ENCODE measurements at regions not wholly inside any gene's neighbourhood (a gene's known extent, or its start where the extent isn't known, plus 50 kb on each side); places are given as distances from the start of the nearest gene placed in this dataset.

DNA sequence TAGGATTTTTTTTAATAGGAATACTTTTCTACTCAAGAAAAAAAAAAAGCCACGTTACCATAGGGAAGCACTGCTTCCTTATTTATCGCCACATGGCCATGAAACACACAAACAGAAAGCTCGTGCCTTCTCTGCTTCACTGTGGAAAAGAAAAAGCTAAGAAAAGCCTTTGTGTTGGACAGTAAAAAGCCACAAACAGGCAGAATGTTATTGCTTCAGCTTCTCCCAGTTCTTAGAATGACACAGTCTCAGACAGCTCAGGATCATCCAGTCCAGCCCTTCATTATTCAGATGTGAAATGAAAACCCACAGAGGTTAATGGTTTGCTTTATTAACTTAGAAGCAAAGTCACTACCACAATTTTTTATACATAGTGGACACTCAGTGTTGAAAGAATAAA, 181.6 kb upstream of the NOCT start:
- Mint-ChIP-seq H3K27me3 (ENCODE audit: unreplicated experiment) (peaks cover 12% of the 10 kb centered on the region), H3K9me3 (ENCODE audit: low read depth, unreplicated experiment) (no peaks in the 10 kb centered on the region), H3K4me3 (ENCODE audit: low read depth, unreplicated experiment) (no peak overlapping the region), H3K27ac (ENCODE audit: unreplicated experiment) (no peak overlapping the region), H3K36me3 (ENCODE audit: insufficient read depth, unreplicated experiment) (no peaks in the 10 kb centered on the region), H3K4me1 (ENCODE audit: low read depth, unreplicated experiment) (peaks cover 11% of the 10 kb centered on the region)
- CTCF ChIA-PET = no interaction called here
- no TSS peak for BruUV-seq (replicated peaks)
- DNase-seq = no peak
- no peak for TF ChIP-seq CTCF (IDR thresholded peaks at IDR 0.05; ENCODE audit: unreplicated experiment)
- intact Hi-C loops (cut with micrococcal nuclease; ENCODE audit: unreplicated experiment) = no loop called here

DNA sequence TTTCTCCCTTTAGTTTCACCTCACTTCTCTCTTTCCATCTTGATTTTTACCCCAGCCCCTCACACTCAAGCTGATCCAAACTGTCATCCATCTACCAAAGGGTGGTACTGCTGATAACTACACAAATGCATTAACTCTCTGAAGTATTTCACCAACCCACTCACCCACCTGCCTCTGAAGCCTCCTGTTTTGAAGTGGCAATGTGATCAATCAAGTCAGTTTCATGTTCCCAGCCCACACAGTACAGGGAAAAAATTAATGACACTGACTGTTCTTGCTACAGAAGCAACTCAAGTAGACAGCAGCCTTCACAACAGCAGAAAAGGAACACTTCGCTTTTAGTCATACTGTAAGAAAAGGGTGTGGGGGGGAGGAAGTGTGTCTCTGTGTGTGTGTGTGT, 183.0 kb upstream of the NOCT start:
- no peaks in the 10 kb centered on the region for H3K27me3 Mint-ChIP-seq (ENCODE audit: unreplicated experiment)
- TF ChIP-seq CTCF (IDR thresholded peaks at IDR 0.05; ENCODE audit: unreplicated experiment) = no peak
- H3K27ac Mint-ChIP-seq (ENCODE audit: unreplicated experiment) = no peak overlapping the region
- H3K9me3 Mint-ChIP-seq (ENCODE audit: low read depth, unreplicated experiment) = no peaks in the 10 kb centered on the region
- BruUV-seq (replicated peaks) = no TSS peak
- DNase-seq = no peak
- CTCF ChIA-PET = interaction anchor here (0.7 kb wide), 1 partner anchor 14 kb away, joined by 4 read pairs; no protein-coding TSS in a partner anchor
- no peaks in the 10 kb centered on the region for H3K36me3 Mint-ChIP-seq (ENCODE audit: insufficient read depth, unreplicated experiment)
- H3K4me1 Mint-ChIP-seq (ENCODE audit: low read depth, unreplicated experiment) = peaks cover 11% of the 10 kb centered on the region
- intact Hi-C loops (cut with micrococcal nuclease; ENCODE audit: unreplicated experiment) = no loop called here
- no peak overlapping the region for H3K4me3 Mint-ChIP-seq (ENCODE audit: low read depth, unreplicated experiment)

- intact Hi-C loops (cut with micrococcal nuclease; ENCODE audit: unreplicated experiment) = no loop called here
- DNase-seq = no peak
- Mint-ChIP-seq H3K4me1 (ENCODE audit: low read depth, unreplicated experiment) (peaks cover 11% of the 10 kb centered on the region), H3K4me3 (ENCODE audit: low read depth, unreplicated experiment) (no peak overlapping the region), H3K27me3 (ENCODE audit: unreplicated experiment) (no peaks in the 10 kb centered on the region), H3K36me3 (ENCODE audit: insufficient read depth, unreplicated experiment) (no peaks in the 10 kb centered on the region), H3K9me3 (ENCODE audit: low read depth, unreplicated experiment) (no peaks in the 10 kb centered on the region), H3K27ac (ENCODE audit: unreplicated experiment) (no peak overlapping the region)
- BruUV-seq (replicated peaks) = no TSS peak
- CTCF ChIA-PET = no interaction called here
- no peak for TF ChIP-seq CTCF (IDR thresholded peaks at IDR 0.05; ENCODE audit: unreplicated experiment)
Observed at GRCh38 chr4:138831948-138832347, 183.6 kb upstream of the NOCT start.

DNA sequence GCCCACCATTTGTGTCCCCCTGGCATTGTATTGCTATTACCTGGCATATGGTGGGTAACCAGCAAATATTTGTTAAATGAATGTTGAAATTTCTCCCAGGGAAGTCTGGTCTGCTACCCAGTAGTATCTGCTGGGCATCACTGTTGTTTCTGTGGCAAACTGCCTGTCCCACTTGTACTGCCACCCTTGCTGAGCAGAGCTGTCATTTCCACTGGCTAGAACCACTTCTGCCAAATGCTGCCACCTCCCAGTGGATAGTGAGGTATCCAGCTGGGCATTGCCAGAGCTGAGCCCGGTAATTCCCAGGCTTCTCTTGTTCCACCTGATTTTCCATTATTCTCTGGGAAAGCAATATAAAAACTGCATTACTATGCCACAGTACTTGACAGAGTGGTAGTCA, 186.7 kb upstream of the NOCT start:
- no peaks in the 10 kb centered on the region for H3K9me3 Mint-ChIP-seq (ENCODE audit: low read depth, unreplicated experiment)
- no peak for TF ChIP-seq CTCF (IDR thresholded peaks at IDR 0.05; ENCODE audit: unreplicated experiment)
- CTCF ChIA-PET = interaction anchor here (0.6 kb wide), 1 partner anchor 249 kb away, joined by 3 read pairs; no protein-coding TSS in a partner anchor
- H3K36me3 Mint-ChIP-seq (ENCODE audit: insufficient read depth, unreplicated experiment) = no peaks in the 10 kb centered on the region
- intact Hi-C loops (cut with micrococcal nuclease; ENCODE audit: unreplicated experiment) = no loop called here
- no peak for DNase-seq
- no TSS peak for BruUV-seq (replicated peaks)
- no peaks in the 10 kb centered on the region for H3K4me1 Mint-ChIP-seq (ENCODE audit: low read depth, unreplicated experiment)
- no peaks in the 10 kb centered on the region for H3K27me3 Mint-ChIP-seq (ENCODE audit: unreplicated experiment)
- no peak overlapping the region for H3K27ac Mint-ChIP-seq (ENCODE audit: unreplicated experiment)
- no peak overlapping the region for H3K4me3 Mint-ChIP-seq (ENCODE audit: low read depth, unreplicated experiment)

All from Calu3 (cell line).